PC-3 (cell line): ENCODE measurements at regions not wholly inside any gene's neighbourhood (a gene's known extent, or its start where the extent isn't known, plus 50 kb on each side); places are given as distances from the start of the nearest gene placed in this dataset.

Source experiments
- ATAC-seq: fragments of 200-7000 bp; cut with Tn5 transposase; 2 replicates; pipeline ENCODE4 v1.9.1; 2020; ENCODE audit warnings: mild to moderate bottlenecking, moderate library complexity
- BruUV-seq: library from RNA; stranded (reverse); fragments of 400-500 nt; replicated peaks from 2 replicates; lab custom pipeline; 2021; lab: Mats Ljungman, UMichigan
- CTCF ChIA-PET: fragments of 300-600 bp; sonication (Branson Sonifier 250); formaldehyde crosslinking; loops from one replicate; lab custom pipeline; 2022; ENCODE audit warnings: antibody characterized with exemption; lab: Charles Lee
- POLR2A ChIA-PET: fragments of 300-600 bp; sonication (Branson Sonifier 250); formaldehyde crosslinking; loops from one replicate; lab custom pipeline; 2022; ENCODE audit warnings: antibody characterized with exemption; ENCODE audit not compliant: unreplicated experiment; lab: Charles Lee
- DNase-seq: peaks from one replicate; pipeline ENCODE4 v3.0.0-alpha.2; 2015
- H2AFZ ChIP-seq: fragments of 300-600 bp; sonication (generic); 2 replicates; pipeline ENCODE4 v1.6.0; 2016; ENCODE audit warnings: antibody characterized with exemption, low read length
- H3F3A ChIP-seq: fragments of 300-600 bp; sonication (generic); one replicate; pipeline ENCODE4 v1.6.0; 2017; ENCODE audit warnings: antibody characterized with exemption, low read length, control low read depth, mild to moderate bottlenecking; ENCODE audit not compliant: unreplicated experiment
- H3K27ac ChIP-seq: fragments of 300-600 bp; sonication (generic); 2 replicates; pipeline ENCODE4 v1.5.1; 2016; ENCODE audit warnings: mild to moderate bottlenecking, low read length
- H3K27me3 ChIP-seq: fragments of 300-600 bp; sonication (generic); 2 replicates; pipeline ENCODE4 v1.6.1; 2016; ENCODE audit warnings: low read length, mixed read lengths
- H3K36me3 ChIP-seq: fragments of 300-600 bp; sonication (generic); 2 replicates; pipeline ENCODE4 v1.6.1; 2016; ENCODE audit warnings: low read depth, mixed run types, low read length, mixed read lengths
- H3K4me1 ChIP-seq: fragments of 300-600 bp; sonication (generic); 2 replicates; pipeline ENCODE4 v1.5.1; 2016; ENCODE audit warnings: low read length; ENCODE audit not compliant: insufficient read depth
- H3K4me2 ChIP-seq: fragments of 300-600 bp; sonication (generic); 2 replicates; pipeline ENCODE4 v1.6.0; 2016; ENCODE audit warnings: low read length
- H3K4me3 ChIP-seq: fragments of 300-600 bp; sonication (generic); 2 replicates; pipeline ENCODE4 v1.5.1; 2016; ENCODE audit warnings: mild to moderate bottlenecking, low read length, mixed read lengths
- H3K79me2 ChIP-seq: fragments of 300-600 bp; sonication (generic); 2 replicates; pipeline ENCODE4 v1.6.1; 2017; ENCODE audit warnings: low read length, mixed read lengths
- H3K9ac ChIP-seq: fragments of 300-600 bp; sonication (generic); 2 replicates; pipeline ENCODE4 v1.6.0; 2016; ENCODE audit warnings: mild to moderate bottlenecking, low read length
- H3K9me2 ChIP-seq: fragments of 300-600 bp; sonication (generic); replicated peaks from 2 replicates; pipeline ENCODE4 v1.6.1; 2016; ENCODE audit warnings: mixed run types, low read length, mixed read lengths
- H3K9me3 ChIP-seq: fragments of 300-600 bp; sonication (generic); 2 replicates; pipeline ENCODE4 v1.6.1; 2016; ENCODE audit warnings: low read length, mixed read lengths
- H4K20me1 ChIP-seq: fragments of 300-600 bp; sonication (generic); 2 replicates; pipeline ENCODE4 v1.6.1; 2016; ENCODE audit warnings: low read length, mixed read lengths
- EZH2 ChIP-seq: fragments of 300-600 bp; sonication (generic); IDR thresholded peaks from one replicate; pipeline ENCODE4 v1.6.1; 2017; ENCODE audit warnings: antibody characterized with exemption, mild to moderate bottlenecking, low read length; ENCODE audit not compliant: unreplicated experiment
- EZH2phosphoT487 ChIP-seq: fragments of 300-600 bp; sonication (generic); IDR thresholded peaks from 2 replicates; pipeline ENCODE4 v1.6.1; 2018; ENCODE audit warnings: mild to moderate bottlenecking, antibody characterized with exemption, low read length, borderline replicate concordance
- intact Hi-C: fragments of 100-400 bp; cut with micrococcal nuclease; formaldehyde crosslinking; loops from 2 replicates; pipeline ENCODE4 v1.9.0; 2023
- TF ChIP-seq, protein P1 (sequence below): fragments of 300-600 bp; sonication (generic); conservative IDR thresholded peaks from 2 replicates; pipeline ENCODE4 v1.5.1; 2017; ENCODE audit warnings: antibody characterized with exemption, low read depth, mild to moderate bottlenecking, low read length

DNA sequence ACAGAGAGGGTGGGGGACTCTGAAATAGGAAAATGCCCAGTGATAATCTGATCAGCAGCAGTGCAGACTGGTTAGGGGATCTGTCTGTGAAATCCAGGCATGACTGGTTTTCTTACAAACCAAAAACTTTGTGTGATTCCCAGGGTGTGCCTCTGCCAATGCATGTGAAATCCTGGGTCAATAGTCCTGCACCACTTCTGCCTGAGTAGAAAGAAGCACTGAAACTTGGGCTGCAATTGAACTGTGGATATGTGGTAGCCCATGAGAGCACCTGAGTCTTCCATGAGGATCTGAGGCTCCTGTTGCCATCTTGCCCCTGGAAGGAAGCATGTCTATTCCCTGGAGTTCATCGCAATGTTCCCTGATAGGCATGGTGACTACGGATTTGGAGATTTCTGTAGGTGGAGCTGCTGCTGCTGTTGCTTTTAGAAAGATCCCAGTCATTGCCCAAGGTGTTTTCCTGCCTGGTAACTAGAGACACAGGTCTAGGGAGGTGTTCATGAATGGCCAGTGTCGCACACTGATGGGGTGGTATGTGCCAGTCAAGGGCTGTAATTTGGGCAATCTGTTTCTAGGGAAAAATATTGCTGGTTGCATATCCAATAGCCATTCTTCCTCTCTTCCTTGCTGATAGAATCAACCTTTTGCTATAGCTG lies 146.7 kb downstream of the CARTPT start:
- no peak for DNase-seq
- no peaks in the 10 kb centered on the region for H3K9me3 ChIP-seq
- H3K27ac ChIP-seq = peak overlapping the region; percentile 27; the same call in 1 of the 2 replicates
- peak overlapping the region; percentile 68 for H3K4me2 ChIP-seq
- ATAC-seq = peak; percentile 37
- 0 out of 2 replicates have a peak overlapping the region, but pooled peaks have one; percentile 11 for H3K4me3 ChIP-seq
- TF ChIP-seq EZH2phosphoT487 (no peak), EZH2 (no peak)
- TF ChIP-seq, protein P1, sequence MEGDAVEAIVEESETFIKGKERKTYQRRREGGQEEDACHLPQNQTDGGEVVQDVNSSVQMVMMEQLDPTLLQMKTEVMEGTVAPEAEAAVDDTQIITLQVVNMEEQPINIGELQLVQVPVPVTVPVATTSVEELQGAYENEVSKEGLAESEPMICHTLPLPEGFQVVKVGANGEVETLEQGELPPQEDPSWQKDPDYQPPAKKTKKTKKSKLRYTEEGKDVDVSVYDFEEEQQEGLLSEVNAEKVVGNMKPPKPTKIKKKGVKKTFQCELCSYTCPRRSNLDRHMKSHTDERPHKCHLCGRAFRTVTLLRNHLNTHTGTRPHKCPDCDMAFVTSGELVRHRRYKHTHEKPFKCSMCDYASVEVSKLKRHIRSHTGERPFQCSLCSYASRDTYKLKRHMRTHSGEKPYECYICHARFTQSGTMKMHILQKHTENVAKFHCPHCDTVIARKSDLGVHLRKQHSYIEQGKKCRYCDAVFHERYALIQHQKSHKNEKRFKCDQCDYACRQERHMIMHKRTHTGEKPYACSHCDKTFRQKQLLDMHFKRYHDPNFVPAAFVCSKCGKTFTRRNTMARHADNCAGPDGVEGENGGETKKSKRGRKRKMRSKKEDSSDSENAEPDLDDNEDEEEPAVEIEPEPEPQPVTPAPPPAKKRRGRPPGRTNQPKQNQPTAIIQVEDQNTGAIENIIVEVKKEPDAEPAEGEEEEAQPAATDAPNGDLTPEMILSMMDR = no peak
- H3K36me3 ChIP-seq = no peaks in the 10 kb centered on the region
- no peaks in the 10 kb centered on the region for H3K9me2 ChIP-seq
- ChIA-PET POLR2A (no interaction called here), CTCF (no interaction called here)
- H4K20me1 ChIP-seq = no peaks in the 10 kb centered on the region
- BruUV-seq = no TSS peak
- intact Hi-C loops = no loop called here
- H3K27me3 ChIP-seq = no peaks in the 10 kb centered on the region
- H2AFZ ChIP-seq = no peak overlapping the region
- H3K4me1 ChIP-seq = peaks cover 13% of the 10 kb centered on the region
- no peaks in the 10 kb centered on the region for H3F3A ChIP-seq
- H3K79me2 ChIP-seq = no peaks in the 10 kb centered on the region
- H3K9ac ChIP-seq = no peak overlapping the region

DNA sequence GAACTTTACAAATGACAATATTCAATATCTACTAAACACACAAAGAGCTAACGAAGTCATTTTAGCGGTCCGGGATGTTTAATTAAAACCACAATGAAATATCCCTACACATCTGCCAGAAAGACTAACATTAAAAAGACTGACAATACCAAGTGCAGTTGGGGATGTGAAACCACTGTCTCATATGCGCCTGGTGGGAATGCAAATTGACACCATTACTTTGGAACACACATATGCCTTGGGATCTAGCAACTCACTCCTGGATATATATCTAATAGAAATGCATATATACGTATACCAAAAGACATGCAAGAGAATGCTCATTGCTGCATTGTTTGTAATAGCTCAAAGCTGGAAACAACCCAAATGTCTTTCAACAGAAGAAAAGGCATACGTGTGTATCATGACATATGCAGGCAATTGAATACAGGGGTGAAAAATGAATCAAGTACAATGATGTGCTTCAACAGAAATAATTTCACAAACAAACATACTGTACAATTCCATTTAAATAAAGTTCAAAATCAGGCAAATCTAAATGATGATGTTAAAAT lies 153.3 kb downstream of the CARTPT start:
- H3K27ac ChIP-seq = no peak overlapping the region
- DNase-seq = no peak
- H3K9me2 ChIP-seq = no peaks in the 10 kb centered on the region
- no peaks in the 10 kb centered on the region for H3K9me3 ChIP-seq
- POLR2A ChIA-PET = no interaction called here
- no peaks in the 10 kb centered on the region for H3F3A ChIP-seq
- no peak overlapping the region for H3K4me3 ChIP-seq
- H3K27me3 ChIP-seq = no peaks in the 10 kb centered on the region
- H3K36me3 ChIP-seq = no peaks in the 10 kb centered on the region
- H2AFZ ChIP-seq = no peak overlapping the region
- no peak overlapping the region for H3K9ac ChIP-seq
- no peaks in the 10 kb centered on the region for H3K79me2 ChIP-seq
- BruUV-seq = no TSS peak
- H3K4me2 ChIP-seq = no peak overlapping the region
- CTCF ChIA-PET = no interaction called here
- TF ChIP-seq EZH2 (no peak), EZH2phosphoT487 (no peak)
- TF ChIP-seq, protein P1 = no peak
- H4K20me1 ChIP-seq = no peaks in the 10 kb centered on the region
- no peaks in the 10 kb centered on the region for H3K4me1 ChIP-seq
- intact Hi-C loops = no loop called here
- ATAC-seq = no peak

DNA sequence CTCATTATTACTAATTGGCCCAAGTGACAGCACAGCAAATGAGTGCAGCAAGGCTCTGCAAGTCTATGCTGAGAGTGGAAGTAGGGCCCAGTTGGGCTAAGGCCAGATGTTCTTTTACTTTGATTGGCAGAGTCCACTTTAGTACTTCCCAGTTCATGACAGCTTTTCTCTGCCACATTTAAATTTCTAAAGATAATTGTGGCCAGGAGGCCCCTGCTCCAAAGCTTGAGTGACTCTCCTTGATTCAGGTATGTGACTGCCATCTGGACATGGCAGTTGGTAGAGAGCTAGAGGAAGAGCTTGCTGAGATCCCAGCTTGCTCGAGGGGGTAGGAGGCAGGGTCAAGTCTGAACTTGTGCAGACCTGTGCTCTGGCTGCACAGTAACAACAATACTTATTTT lies 154.1 kb downstream of the CARTPT start:
- H3K4me2 ChIP-seq = no peak overlapping the region
- ATAC-seq (no peak), DNase-seq (no peak)
- no peaks in the 10 kb centered on the region for H4K20me1 ChIP-seq
- no peak overlapping the region for H2AFZ ChIP-seq
- no peak overlapping the region for H3K4me3 ChIP-seq
- no TSS peak for BruUV-seq
- no peaks in the 10 kb centered on the region for H3F3A ChIP-seq
- H3K79me2 ChIP-seq = no peaks in the 10 kb centered on the region
- intact Hi-C loops = no loop called here
- no peaks in the 10 kb centered on the region for H3K9me3 ChIP-seq
- H3K27ac ChIP-seq = no peak overlapping the region
- ChIA-PET POLR2A (no interaction called here), CTCF (interaction anchor here (0.6 kb wide), 1 partner anchor 422 kb away, joined by 3 read pairs; no protein-coding TSS in a partner anchor)
- H3K4me1 ChIP-seq = no peaks in the 10 kb centered on the region
- TF ChIP-seq, protein P1 = no peak
- TF ChIP-seq EZH2phosphoT487 = no peak
- no peak for TF ChIP-seq EZH2
- no peaks in the 10 kb centered on the region for H3K27me3 ChIP-seq
- no peaks in the 10 kb centered on the region for H3K9me2 ChIP-seq
- H3K9ac ChIP-seq = no peak overlapping the region
- no peaks in the 10 kb centered on the region for H3K36me3 ChIP-seq
